T47D (cell line): ENCODE measurements at regions not wholly inside any gene's neighbourhood (a gene's known extent, or its start where the extent isn't known, plus 50 kb on each side); places are given as distances from the start of the nearest gene placed in this dataset.
"Not testable (repeated sequence)": the region's sequence is repeated elsewhere in the genome, so short reads cannot be mapped to it uniquely, and the experiment has no call there.

Experiments
- DNase-seq, 2 experiments: peaks; one replicate each; pipeline versions ENCODE4 v3.0.0 to v3.0.0-alpha.2; 2011 to 2012; ENCODE audit warnings: low read depth in 1 of 2, low spot score in 1 of 2
- JUND ChIP-seq: IDR thresholded peaks from 2 replicates; pipeline ENCODE4 v1.6.1; 2012; ENCODE audit warnings: low read depth
- in situ Hi-C: cut with HindIII; loops from 2 replicates; pipeline ENCODE4 v1.10.0; 2016; ENCODE audit warnings: low sequenced_read_pairs, low pct_unique_long_range_greater_than_20kb

- in situ Hi-C loops: no loop called here
- no peak for DNase-seq
- no peak for TF ChIP-seq JUND
These were observed 1067.9 kb downstream of the BCL11B start for GRCh38 chr14:98204139-98204538.

- no peak for DNase-seq
- no peak for TF ChIP-seq JUND
- in situ Hi-C loops: no loop called here
These were observed 1064.6 kb downstream of the BCL11B start for GRCh38 chr14:98207415-98207814.

GRCh38 chr14:98208211-98208611, 1063.8 kb downstream of the BCL11B start:
- in situ Hi-C loops: no loop called here

GRCh38 chr14:98208943-98209342, 1063.1 kb downstream of the BCL11B start:
- TF ChIP-seq JUND: no peak
- no peak for DNase-seq
- in situ Hi-C loops: no loop called here

More at GRCh38 chr14:98208211-98208611, 1063.8 kb downstream of the BCL11B start:
- no peak for TF ChIP-seq JUND
- DNase-seq: no peak

- no peak for DNase-seq
- no peak for TF ChIP-seq JUND
- in situ Hi-C loops: no loop called here
These were observed 1061.8 kb downstream of the BCL11B start for GRCh38 chr14:98210045-98210672.

GRCh38 chr14:98217530-98217929, 1054.5 kb downstream of the BCL11B start:
- TF ChIP-seq JUND: no peak
- DNase-seq: no peak
- in situ Hi-C loops: no loop called here

- TF ChIP-seq JUND: no peak
- in situ Hi-C loops: no loop called here
- DNase-seq: no peak
These were observed 1053.8 kb downstream of the BCL11B start for GRCh38 chr14:98218218-98218617.

- no peak for DNase-seq
- TF ChIP-seq JUND: no peak
- in situ Hi-C loops: no loop called here
These were observed 1052.4 kb downstream of the BCL11B start for GRCh38 chr14:98219638-98220037.

GRCh38 chr14:98223106-98223505, 1048.9 kb downstream of the BCL11B start:
- in situ Hi-C loops: no loop called here
- no peak for TF ChIP-seq JUND
- DNase-seq: no peak

GRCh38 chr14:98223710-98224109, 1048.3 kb downstream of the BCL11B start:
- in situ Hi-C loops: not testable (repeated sequence)

GRCh38 chr14:98226411-98226810, 1045.6 kb downstream of the BCL11B start:
- no peak for DNase-seq
- TF ChIP-seq JUND: no peak
- in situ Hi-C loops: no loop called here

More at GRCh38 chr14:98223710-98224109, 1048.3 kb downstream of the BCL11B start:
- not testable (repeated sequence) for DNase-seq

GRCh38 chr14:98227000-98227726, 1044.8 kb downstream of the BCL11B start:
- DNase-seq: no peak
- no peak for TF ChIP-seq JUND
- in situ Hi-C loops: no loop called here

- DNase-seq: no peak
- in situ Hi-C loops: no loop called here
- TF ChIP-seq JUND: no peak
These were observed 1044.3 kb downstream of the BCL11B start for GRCh38 chr14:98227727-98228111.
